Activated CD4-positive, alpha-beta T cell treated with anti-CD3 and anti-CD28 coated beads, Interleukin-2, Interleukin-4, amounts not matched to agents 100 ng/mL and 50 ng/mL, durations not matched to agents 16 hours and 8 hours (primary cell): ENCODE measurements at regions not wholly inside any gene's neighbourhood (a gene's known extent, or its start where the extent isn't known, plus 50 kb on each side); places are given as distances from the start of the nearest gene placed in this dataset.
"Not testable (repeated sequence)": the region's sequence is repeated elsewhere in the genome, so short reads cannot be mapped to it uniquely, and the experiment has no call there.

Experiments used
- DNase-seq: peaks from one replicate; pipeline ENCODE4 v3.0.0-alpha.2; 2020; ENCODE audit warnings: low spot score

- DNase-seq, result no peak
Measured at GRCh38 chr6:44742201-44742600, 354.7 kb downstream of the CDC5L start.

GRCh38 chr6:44742828-44743372, 355.4 kb downstream of the CDC5L start:
- DNase-seq, result no peak

- not testable (repeated sequence) for DNase-seq
Measured at GRCh38 chr6:44760116-44760515, 372.6 kb downstream of the CDC5L start.

DNA sequence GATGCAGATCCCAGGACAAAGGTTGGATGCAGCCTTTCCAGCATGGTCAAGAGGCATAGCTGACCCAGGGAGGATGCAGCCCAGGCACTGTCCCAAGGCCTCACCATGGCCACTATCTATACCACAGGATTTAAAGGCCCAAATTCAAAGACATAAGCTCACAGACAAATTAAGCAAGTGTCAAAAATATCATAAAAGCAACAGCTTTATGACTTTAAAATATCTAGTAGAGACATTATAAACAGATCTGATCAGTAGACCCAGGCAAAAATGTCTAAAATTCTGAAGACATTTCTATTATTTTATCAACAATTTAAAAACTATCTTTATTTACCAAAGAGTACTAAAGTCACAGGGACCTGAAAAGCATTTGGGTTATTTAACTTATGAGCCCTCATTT, 373.5 kb downstream of the CDC5L start:
- DNase-seq, result no peak

- no peak for DNase-seq
Measured at GRCh38 chr6:44762496-44762895, 375.0 kb downstream of the CDC5L start.

- DNase-seq, result no peak
Measured at GRCh38 chr6:44771647-44772415, 384.3 kb downstream of the CDC5L start.

- DNase-seq, result no peak
Measured at GRCh38 chr6:44772838-44773237, 385.3 kb downstream of the CDC5L start.

DNA sequence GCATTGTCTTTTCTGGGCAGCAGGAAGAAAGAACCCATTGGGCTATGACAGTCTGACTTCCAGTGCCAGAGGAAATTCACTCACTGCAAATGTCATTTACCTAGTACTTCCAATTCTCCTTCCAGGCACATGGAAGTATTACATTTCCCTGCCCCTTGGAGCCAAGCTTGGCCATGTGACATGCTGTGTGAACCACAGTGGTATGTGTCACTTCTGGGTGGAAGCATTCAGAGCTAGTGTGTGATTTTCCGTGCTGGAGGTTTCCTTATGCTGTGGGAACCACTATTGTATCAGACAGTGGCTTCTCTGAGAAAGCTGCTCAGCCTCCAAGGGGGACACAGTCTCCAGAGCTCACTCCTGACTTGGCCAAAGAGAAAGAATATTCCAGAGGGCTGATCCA, 387.6 kb downstream of the CDC5L start:
- DNase-seq, result no peak

DNA sequence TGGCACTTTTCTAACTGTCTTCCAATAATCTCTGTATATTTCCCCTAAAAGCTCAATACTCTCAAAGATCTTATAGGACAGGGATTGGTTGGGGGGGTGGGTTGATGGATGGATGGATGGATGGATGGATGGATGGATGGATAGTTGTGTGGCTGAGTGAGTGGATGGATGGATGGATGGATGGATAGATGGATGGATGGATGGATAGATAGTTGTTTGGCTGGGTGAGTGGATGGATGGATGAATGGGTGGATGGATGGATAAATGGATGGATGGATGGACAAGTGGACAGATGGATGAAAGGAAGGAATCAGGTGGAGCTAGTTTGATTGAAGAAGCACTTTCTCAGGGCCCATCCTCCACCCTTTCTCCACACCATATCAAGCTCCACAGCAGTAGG, 388.8 kb downstream of the CDC5L start:
- DNase-seq, result no peak

GRCh38 chr6:44778513-44778912, 391.0 kb downstream of the CDC5L start:
- no peak for DNase-seq
